MG63 (cell line): ENCODE measurements at regions not wholly inside any gene's neighbourhood (a gene's known extent, or its start where the extent isn't known, plus 50 kb on each side); places are given as distances from the start of the nearest gene placed in this dataset.
A peak's percentile ranks its signal among the peaks of the same experiment; 100 is the strongest.

Experiments
- DNase-seq: peaks from one replicate; pipeline ENCODE4 v3.0.0-alpha.2; 2020
- H3K27me3 ChIP-seq: fragments of 250-450 bp; sonication (Bioruptor Pico); 2 replicates; pipeline ENCODE4 v1.5.1; 2020; ENCODE audit warnings: mild to moderate bottlenecking, moderate library complexity
- H3K36me3 ChIP-seq: fragments of 250-450 bp; sonication (Bioruptor Pico); 2 replicates; pipeline ENCODE4 v1.5.1; 2020; ENCODE audit warnings: mild to moderate bottlenecking, moderate library complexity
- H3K4me3 ChIP-seq: fragments of 250-450 bp; sonication (Bioruptor Pico); 2 replicates; pipeline ENCODE4 v1.5.1; 2020; ENCODE audit warnings: mild to moderate bottlenecking, moderate library complexity
- H3K9me3 ChIP-seq: fragments of 250-450 bp; sonication (Bioruptor Pico); 2 replicates; pipeline ENCODE4 v1.5.1; 2020; ENCODE audit warnings: mild to moderate bottlenecking, moderate library complexity

DNA sequence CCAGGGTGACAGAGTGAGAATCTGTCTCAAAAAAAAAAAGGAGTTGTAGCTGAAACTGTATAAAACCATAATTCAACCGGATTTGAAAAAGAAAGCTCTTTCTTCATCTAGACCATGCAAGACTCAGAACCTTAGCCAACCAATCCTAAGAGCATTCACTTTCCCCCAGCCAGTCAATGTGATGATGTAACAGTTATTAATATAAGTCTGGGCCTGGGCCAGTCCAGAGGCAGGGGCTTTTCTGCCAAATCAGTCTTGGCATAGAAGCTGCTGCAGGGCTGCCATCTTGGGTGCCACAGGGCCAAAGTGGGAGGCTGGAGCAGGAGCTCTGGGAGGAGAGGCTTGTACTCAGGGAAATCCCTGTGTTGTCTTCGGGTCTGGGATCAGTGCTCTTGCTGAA lies 288.4 kb downstream of the CLIC5 start:
- Histone ChIP-seq H3K9me3 (no peaks in the 10 kb centered on the region), H3K4me3 (no peak overlapping the region), H3K27me3 (no peaks in the 10 kb centered on the region), H3K36me3 (no peaks in the 10 kb centered on the region)
- DNase-seq, result peak; percentile 8

DNA sequence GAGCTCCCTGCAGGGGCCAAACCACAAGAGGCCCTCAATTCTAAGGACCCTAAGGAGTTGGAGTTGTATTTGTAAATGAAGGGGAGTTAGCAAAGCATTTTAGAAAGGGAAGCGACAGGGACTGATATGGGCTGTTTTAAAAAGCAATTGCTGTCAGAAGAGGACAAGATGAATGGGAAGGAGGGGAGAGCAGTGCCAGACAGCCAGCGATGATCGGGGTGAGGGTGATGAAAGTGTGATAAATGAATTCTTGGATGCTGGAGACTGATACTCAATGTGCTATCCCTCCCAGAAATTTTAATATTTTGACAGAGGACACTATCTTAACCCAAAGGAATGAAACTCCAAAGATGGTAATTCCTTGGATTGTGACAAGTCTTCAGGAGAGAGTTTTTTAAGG lies 289.2 kb downstream of the CLIC5 start:
- no peaks in the 10 kb centered on the region for H3K9me3 ChIP-seq
- no peaks in the 10 kb centered on the region for H3K36me3 ChIP-seq
- H3K27me3 ChIP-seq, result no peaks in the 10 kb centered on the region
- no peak overlapping the region for H3K4me3 ChIP-seq
- no peak for DNase-seq

DNA sequence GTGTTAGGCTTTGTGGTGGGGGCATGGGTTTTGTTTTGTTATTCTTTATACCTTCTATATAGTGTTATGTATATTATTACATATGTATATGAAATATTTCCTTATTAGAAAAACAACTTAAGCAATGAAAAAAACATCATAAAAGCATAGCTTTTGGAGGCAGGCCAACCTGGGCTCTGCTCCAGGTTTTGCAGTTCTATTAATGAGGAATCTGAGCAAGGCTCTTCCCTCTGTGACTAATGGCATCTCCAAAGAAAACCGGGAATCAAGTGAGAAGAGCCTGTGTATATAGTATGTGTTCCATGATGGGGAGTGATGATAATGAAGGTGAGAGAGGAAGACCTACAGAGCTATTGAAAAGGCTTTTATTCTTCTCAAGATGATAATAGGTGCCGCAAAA lies 291.1 kb downstream of the CLIC5 start:
- Histone ChIP-seq H3K27me3 (no peaks in the 10 kb centered on the region), H3K4me3 (no peak overlapping the region), H3K9me3 (no peaks in the 10 kb centered on the region), H3K36me3 (no peaks in the 10 kb centered on the region)
- peak; percentile 59 for DNase-seq

DNA sequence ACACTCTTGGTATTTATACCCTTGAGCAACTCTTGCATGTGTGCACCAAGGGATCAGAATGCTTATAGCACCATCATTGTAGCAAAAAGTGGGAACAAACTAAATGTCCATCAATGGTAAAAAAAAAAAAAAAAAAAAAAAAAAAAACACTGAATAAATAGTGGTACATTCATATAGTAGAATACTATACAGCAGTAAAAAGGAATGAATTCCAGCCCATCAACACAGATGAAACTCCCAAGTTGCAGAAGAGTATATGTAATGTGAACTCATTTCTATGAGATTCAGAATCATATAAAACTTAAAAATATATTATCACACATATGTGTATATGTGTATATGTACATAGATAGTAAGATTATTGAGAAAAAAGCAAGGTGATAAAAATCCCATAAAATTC lies 291.6 kb downstream of the CLIC5 start:
- Histone ChIP-seq H3K36me3 (no peaks in the 10 kb centered on the region), H3K4me3 (no peak overlapping the region), H3K9me3 (no peaks in the 10 kb centered on the region), H3K27me3 (no peaks in the 10 kb centered on the region)
- DNase-seq, result no peak

DNA sequence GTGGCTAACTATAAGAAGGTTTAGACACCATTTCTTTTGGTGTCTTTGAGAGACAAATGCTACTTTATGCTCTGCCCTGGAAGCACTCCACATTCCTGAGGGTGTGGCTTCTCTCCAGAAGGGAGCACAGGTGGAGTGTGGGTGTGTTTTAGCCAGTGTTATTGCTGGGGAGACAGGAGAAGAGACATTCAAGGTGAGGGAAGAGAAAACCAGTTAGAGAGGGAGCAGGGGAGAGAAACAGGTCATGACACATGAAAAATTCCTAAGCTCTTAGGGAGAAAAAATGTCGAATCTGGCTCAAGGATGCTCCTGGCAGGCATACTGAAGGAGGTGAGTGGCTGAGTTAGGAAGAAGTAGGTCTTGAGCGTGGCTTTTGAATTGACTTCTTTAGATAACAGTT lies 292.8 kb downstream of the CLIC5 start:
- no peaks in the 10 kb centered on the region for H3K9me3 ChIP-seq
- H3K36me3 ChIP-seq, result no peaks in the 10 kb centered on the region
- H3K4me3 ChIP-seq, result no peak overlapping the region
- no peak for DNase-seq
- no peaks in the 10 kb centered on the region for H3K27me3 ChIP-seq

DNA sequence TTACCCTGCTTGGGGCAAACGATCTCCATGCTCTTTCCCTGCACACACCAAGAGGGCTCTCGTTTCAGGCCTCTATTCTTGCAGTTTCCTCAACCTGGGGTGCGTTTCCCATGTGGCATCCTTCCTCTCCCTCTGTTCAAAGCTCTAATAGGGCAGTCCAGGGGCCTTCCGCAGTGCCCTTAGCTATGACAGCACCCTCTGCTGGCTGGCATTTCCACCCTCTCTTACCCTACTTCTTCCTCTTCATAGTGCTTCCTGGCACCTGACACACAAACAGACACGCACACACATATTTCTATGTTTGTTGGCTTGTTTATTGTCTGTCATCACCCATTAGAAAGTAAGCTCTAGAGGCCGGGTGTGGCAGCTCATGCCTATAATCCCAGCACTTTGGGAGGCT lies 294.0 kb downstream of the CLIC5 start:
- no peaks in the 10 kb centered on the region for H3K36me3 ChIP-seq
- no peaks in the 10 kb centered on the region for H3K9me3 ChIP-seq
- no peak for DNase-seq

DNA sequence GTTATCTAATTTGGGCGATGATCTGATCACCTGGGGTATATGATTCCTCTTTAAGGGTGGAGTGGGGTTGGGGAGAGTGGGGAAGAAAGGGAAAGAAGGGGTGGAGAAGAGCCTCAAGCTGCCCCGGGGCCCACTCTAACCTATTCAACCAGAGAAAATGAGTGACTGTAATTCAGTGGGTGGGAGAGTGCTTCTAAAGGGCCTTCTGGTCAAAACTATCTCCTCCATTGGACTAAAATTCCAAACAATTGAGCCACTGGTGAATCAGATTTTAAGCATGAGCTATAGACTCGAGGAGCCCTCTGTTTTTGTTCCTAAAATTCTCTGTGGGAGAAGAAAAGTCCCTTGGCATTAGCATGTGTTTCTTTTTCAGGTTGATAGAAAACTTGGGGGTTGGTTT lies 296.8 kb downstream of the CLIC5 start:
- Histone ChIP-seq H3K36me3 (no peaks in the 10 kb centered on the region), H3K4me3 (no peak overlapping the region), H3K9me3 (no peaks in the 10 kb centered on the region), H3K27me3 (no peaks in the 10 kb centered on the region)
- no peak for DNase-seq

More for the DNA sequence above, 294.0 kb downstream of the CLIC5 start:
- H3K4me3 ChIP-seq, result no peak overlapping the region
- no peaks in the 10 kb centered on the region for H3K27me3 ChIP-seq

DNA sequence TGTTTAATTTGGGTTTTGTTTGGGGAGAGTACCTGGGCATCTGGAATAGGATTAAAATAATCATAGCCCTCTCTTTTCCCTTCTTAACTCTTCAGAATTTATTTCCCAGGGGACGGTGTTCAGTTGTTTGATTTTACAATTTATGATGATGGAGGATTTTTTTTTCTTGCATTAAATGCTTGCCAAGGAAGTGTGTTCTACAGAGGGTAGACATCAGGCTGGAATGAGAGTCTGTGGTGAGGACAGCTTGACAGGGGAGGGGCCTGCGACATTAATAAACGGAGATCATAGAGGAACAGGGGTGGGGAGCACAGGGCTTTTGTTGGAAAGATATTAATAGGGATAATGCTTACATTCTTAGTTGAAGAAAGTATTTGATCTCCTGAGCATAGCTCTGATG lies 297.5 kb downstream of the CLIC5 start:
- no peaks in the 10 kb centered on the region for H3K27me3 ChIP-seq
- H3K36me3 ChIP-seq, result no peaks in the 10 kb centered on the region
- H3K4me3 ChIP-seq, result no peak overlapping the region
- H3K9me3 ChIP-seq, result no peaks in the 10 kb centered on the region
- DNase-seq, result no peak

DNA sequence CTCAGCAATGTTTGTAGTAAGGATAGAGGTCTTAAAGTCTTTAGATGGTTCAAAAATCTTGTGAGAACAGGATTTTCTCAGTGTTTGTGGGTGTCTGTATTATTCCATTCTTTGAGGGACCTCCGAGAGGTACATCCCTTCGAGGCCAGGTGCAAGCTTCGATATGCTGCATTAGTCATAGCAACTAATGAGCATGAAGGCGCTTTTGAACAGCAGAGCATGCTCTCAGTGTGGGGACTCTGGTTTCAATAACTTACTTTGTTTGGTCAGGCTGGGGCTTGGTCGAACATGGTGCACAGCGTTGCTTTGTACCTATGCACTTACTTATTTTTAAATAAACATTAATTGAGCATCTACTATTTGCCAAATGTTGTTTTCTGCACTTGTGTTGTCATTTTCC lies 297.9 kb downstream of the CLIC5 start:
- no peak overlapping the region for H3K4me3 ChIP-seq
- H3K9me3 ChIP-seq, result no peaks in the 10 kb centered on the region
- DNase-seq, result no peak
- H3K36me3 ChIP-seq, result no peaks in the 10 kb centered on the region
- H3K27me3 ChIP-seq, result no peaks in the 10 kb centered on the region

DNA sequence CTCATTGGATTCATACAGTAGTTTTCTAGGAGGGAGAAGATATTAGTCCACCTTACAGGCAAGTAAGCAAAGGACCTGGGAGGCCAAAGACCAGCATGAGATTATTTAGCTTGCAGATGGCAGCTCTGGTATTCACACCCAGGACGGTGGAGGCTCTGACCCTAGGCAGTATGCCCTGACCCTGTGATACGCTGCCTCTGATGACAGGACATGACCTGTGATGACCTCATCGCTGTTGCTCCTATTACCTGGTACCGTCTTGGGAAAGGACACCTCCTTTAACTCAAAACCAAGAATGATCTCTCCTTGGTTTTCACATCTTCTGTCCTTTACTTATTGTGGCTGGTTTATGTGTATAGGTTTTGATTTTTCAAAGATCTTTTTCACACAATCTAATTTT lies 298.6 kb downstream of the CLIC5 start:
- Histone ChIP-seq H3K4me3 (no peak overlapping the region), H3K27me3 (no peaks in the 10 kb centered on the region), H3K36me3 (no peaks in the 10 kb centered on the region), H3K9me3 (no peaks in the 10 kb centered on the region)
- DNase-seq, result no peak

DNA sequence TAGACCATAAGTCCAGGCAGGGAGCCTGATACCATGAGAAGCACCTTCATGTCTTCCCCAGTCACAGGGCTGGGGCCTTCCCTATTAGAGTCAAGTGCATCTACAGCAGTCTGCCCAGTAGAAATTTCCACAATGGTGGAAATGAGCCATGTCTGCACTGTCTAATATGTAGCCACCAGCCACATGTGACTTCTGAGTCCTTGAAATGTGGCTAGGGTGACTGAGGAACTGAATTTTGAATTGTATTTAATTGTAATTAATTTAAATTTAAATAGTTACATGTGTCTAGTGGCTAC lies 300.2 kb downstream of the CLIC5 start:
- no peak for DNase-seq
- H3K27me3 ChIP-seq, result no peaks in the 10 kb centered on the region
- no peaks in the 10 kb centered on the region for H3K9me3 ChIP-seq
- H3K36me3 ChIP-seq, result no peaks in the 10 kb centered on the region
- H3K4me3 ChIP-seq, result no peak overlapping the region

DNA sequence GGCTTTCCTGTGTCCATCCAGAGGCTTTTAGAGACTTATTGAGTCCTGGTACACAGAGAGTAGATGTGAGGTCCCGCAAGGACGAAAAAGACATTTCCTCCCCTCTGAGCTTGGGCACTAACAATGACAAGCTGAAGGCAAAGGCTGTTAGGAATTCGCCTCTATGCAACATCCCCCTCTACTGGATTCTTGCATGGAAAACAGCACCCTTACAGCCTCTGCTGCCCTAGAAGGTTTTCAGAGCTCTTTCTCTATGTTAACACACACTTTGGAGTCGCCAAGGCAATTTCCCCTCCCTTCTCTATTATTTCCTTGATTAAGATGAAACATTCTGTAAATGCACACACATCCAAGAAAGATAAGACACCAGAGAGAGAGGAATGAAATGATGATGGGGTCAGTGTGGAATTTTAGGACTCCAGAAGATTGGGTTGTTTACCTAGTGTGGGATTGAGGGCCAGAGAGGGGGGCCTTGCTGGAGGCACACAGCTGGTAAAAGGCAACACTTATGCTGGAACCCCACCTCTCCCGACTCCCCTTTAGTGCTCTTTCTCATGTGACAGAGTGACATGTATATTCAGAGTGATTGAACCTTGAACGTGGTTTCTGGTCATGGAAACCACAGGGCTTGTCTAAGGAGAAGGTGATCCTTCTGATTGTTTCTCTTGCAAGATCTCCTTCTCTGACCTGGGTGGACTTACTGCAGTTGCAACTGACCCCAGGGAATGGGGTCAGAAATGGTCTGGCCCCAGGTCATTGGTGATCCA lies 300.7 kb downstream of the CLIC5 start:
- no peaks in the 10 kb centered on the region for H3K9me3 ChIP-seq
- no peaks in the 10 kb centered on the region for H3K36me3 ChIP-seq
- no peak overlapping the region for H3K4me3 ChIP-seq
- no peaks in the 10 kb centered on the region for H3K27me3 ChIP-seq
- DNase-seq, result peak; percentile 38

DNA sequence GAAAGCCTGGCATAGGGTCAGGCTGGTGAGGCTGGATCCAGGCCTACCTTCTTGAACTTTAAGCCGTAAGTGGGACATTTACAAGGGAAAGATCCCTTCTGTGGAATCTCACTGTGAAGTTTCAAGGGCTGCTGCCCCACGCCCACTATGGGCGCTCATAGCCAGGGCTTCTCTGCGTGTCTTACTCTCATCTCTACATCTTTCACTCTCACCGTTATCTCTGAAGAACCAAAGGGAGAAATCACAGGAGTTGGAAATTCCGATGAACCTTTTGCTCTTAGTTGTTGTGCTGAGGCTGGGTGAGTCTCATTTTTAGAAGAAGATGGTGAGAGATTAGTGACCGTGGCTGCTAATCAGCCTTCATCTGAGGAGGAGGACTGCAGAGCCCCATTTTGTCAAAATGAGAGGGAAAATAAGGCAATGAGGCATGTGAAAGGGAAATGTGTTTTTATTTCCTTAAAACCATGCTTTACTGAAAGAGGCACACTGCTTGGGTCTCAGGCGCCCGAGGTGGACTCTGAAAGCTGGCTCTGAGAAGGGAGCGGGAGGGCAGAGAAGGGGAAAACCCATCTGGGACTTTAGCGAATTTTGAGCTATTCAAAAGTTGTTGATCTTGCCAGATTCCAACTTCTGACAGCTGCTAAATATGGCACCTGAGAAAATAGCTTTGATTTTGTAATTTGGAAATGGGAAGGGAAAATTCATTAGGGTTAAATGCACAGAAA lies 301.5 kb downstream of the CLIC5 start:
- Histone ChIP-seq H3K9me3 (no peaks in the 10 kb centered on the region), H3K4me3 (no peak overlapping the region), H3K27me3 (no peaks in the 10 kb centered on the region), H3K36me3 (no peaks in the 10 kb centered on the region)
- no peak for DNase-seq
